ENCODE measurements at regions not wholly inside any gene's neighbourhood (a gene's known extent, or its start where the extent isn't known, plus 50 kb on each side); places are given as distances from the start of the nearest gene placed in this dataset.
"Not testable (repeated sequence)": the region's sequence is repeated elsewhere in the genome, so short reads cannot be mapped to it uniquely, and the experiment has no call there.

- DNase-seq = no peak
Measured at GRCh38 chr10:93222211-93222754, 148.6 kb downstream of the CYP26A1 start.

- no peak for DNase-seq
Measured at GRCh38 chr10:93222876-93223275, 149.2 kb downstream of the CYP26A1 start.

GRCh38 chr10:93223336-93223735 lies 149.6 kb downstream of the CYP26A1 start:
- no peak for DNase-seq

GRCh38 chr10:93224005-93224779 lies 150.5 kb downstream of the CYP26A1 start:
- no peak for DNase-seq

- no peak for DNase-seq
Measured at GRCh38 chr10:93225938-93226337, 152.2 kb downstream of the CYP26A1 start.

- no peak for DNase-seq
Measured at GRCh38 chr10:93226619-93227018, 152.9 kb downstream of the CYP26A1 start.

- not testable (repeated sequence) for DNase-seq
Measured at GRCh38 chr10:93230596-93230995, 156.9 kb downstream of the CYP26A1 start.

GRCh38 chr10:93232159-93232558 lies 158.5 kb downstream of the CYP26A1 start:
- DNase-seq = not testable (repeated sequence)

- DNase-seq = not testable (repeated sequence)
Measured at GRCh38 chr10:93234940-93235339, 161.2 kb downstream of the CYP26A1 start.

GRCh38 chr10:93235686-93236085 lies 162.0 kb downstream of the CYP26A1 start:
- DNase-seq = no peak

- no peak for DNase-seq
Measured at GRCh38 chr10:93236393-93237040, 162.8 kb downstream of the CYP26A1 start.

- no peak for DNase-seq
Measured at GRCh38 chr10:93245147-93245546, 171.5 kb downstream of the CYP26A1 start.

GRCh38 chr10:93245779-93246178 lies 172.1 kb downstream of the CYP26A1 start:
- DNase-seq = peak in 1 of 2 experiments; percentile 5

- DNase-seq = no peak
Measured at GRCh38 chr10:93248583-93249227, 175.0 kb downstream of the CYP26A1 start.

- no peak for DNase-seq
Measured at GRCh38 chr10:93250010-93250409, 176.3 kb downstream of the CYP26A1 start.

- DNase-seq = no peak
Measured at GRCh38 chr10:93254180-93254853, 180.6 kb downstream of the CYP26A1 start.

- DNase-seq = no peak
Measured at GRCh38 chr10:93255546-93255945, 181.9 kb downstream of the CYP26A1 start.
